CD14-positive monocyte (primary cell): ENCODE measurements at regions not wholly inside any gene's neighbourhood (a gene's known extent, or its start where the extent isn't known, plus 50 kb on each side); places are given as distances from the start of the nearest gene placed in this dataset.

Experiments used
- DNase-seq, 3 donors: peaks; one replicate each; pipeline ENCODE4 v3.0.0-alpha.2; 2011 to 2022
- H2AFZ ChIP-seq: 2 replicates; pipeline ENCODE4 v1.6.0; 2012; ENCODE audit warnings: mild to moderate bottlenecking, low read depth, low read length, inconsistent platforms; ENCODE audit not compliant: insufficient read depth, poor library complexity, severe bottlenecking
- H3K27ac ChIP-seq, 2 donors: 1 replicate in 1 of 2; 2 replicates in 1 of 2; pipeline ENCODE4 v1.5.1; 2012 to 2013; ENCODE audit warnings: low read length in 2 of 2, control low read depth in 1 of 2, inconsistent platforms in 1 of 2, low read depth in 1 of 2, mild to moderate bottlenecking in 1 of 2
- H3K27me3 ChIP-seq, 2 donors: one replicate each; pipeline versions ENCODE4 v1.6.0 to v1.6.1; 2011 to 2013; ENCODE audit warnings: low read length in 2 of 2; ENCODE audit not compliant: control insufficient read depth in 2 of 2, insufficient read depth in 2 of 2
- H3K36me3 ChIP-seq, 2 donors: replicated peaks in 1 of 2; 1 replicate in 1 of 2; 2 replicates in 1 of 2; pipeline versions ENCODE4 v1.5.1 to v1.6.1; 2012 to 2013; ENCODE audit warnings: low read length in 2 of 2, control low read depth in 1 of 2, inconsistent platforms in 1 of 2, mild to moderate bottlenecking in 1 of 2; ENCODE audit not compliant: insufficient read depth in 2 of 2, control insufficient read depth in 1 of 2
- H3K4me1 ChIP-seq, 2 donors: 1 replicate in 1 of 2; 2 replicates in 1 of 2; pipeline versions ENCODE4 v1.5.1 to v1.6.1; 2012 to 2013; ENCODE audit warnings: low read length in 2 of 2, control low read depth in 1 of 2, inconsistent platforms in 1 of 2, mild to moderate bottlenecking in 1 of 2, moderate library complexity in 1 of 2; ENCODE audit not compliant: insufficient read depth in 2 of 2, control insufficient read depth in 1 of 2
- H3K4me2 ChIP-seq: replicated peaks from 2 replicates; pipeline ENCODE3; 2012; ENCODE audit warnings: low read length, moderate library complexity, mild to moderate bottlenecking; ENCODE audit not compliant: poor library complexity, severe bottlenecking; ENCODE audit errors: extremely low read depth
- H3K4me3 ChIP-seq, 3 experiments: fragments of 200-600 bp in 1 of 3; sonication (generic) in 1 of 3; replicated peaks in 1 of 3; 1 replicate in 2 of 3; 2 replicates in 1 of 3; pipeline ENCODE4 v1.5.1; 2011 to 2013; ENCODE audit warnings: low read length in 3 of 3, mild to moderate bottlenecking in 3 of 3, control low read depth in 2 of 3, low read depth in 2 of 3, inconsistent platforms in 1 of 3, moderate library complexity in 1 of 3
- H3K79me2 ChIP-seq: 2 replicates; pipeline ENCODE4 v1.6.0; 2012; ENCODE audit warnings: mild to moderate bottlenecking, control low read depth, inconsistent platforms, low read length, moderate library complexity; ENCODE audit not compliant: insufficient read depth
- H3K9ac ChIP-seq: 2 replicates; pipeline ENCODE4 v1.6.0; 2017; ENCODE audit warnings: low read length, mild to moderate bottlenecking; ENCODE audit not compliant: insufficient read depth, poor library complexity, severe bottlenecking
- H3K9me3 ChIP-seq, 2 donors: replicated peaks in 1 of 2; 1 replicate in 1 of 2; 2 replicates in 1 of 2; pipeline versions ENCODE4 v1.5.1 to v1.6.1; 2012 to 2013; ENCODE audit warnings: low read length in 2 of 2, control low read depth in 1 of 2; ENCODE audit not compliant: control insufficient read depth in 1 of 2, insufficient read depth in 1 of 2
- H4K20me1 ChIP-seq: 2 replicates; pipeline ENCODE4 v1.6.0; 2012; ENCODE audit warnings: mild to moderate bottlenecking, low read length, control low read depth, moderate library complexity; ENCODE audit not compliant: insufficient read depth
- H3K27ac Mint-ChIP-seq, 7 donors: one replicate each; pipeline ENCODE4 v1.8.0; 2020; ENCODE audit warnings: mild to moderate bottlenecking in 7 of 7, mixed read lengths in 7 of 7, moderate library complexity in 6 of 7, inconsistent platforms in 2 of 7
- H3K27me3 Mint-ChIP-seq, 3 donors: one replicate each; pipeline ENCODE4 v1.8.0; 2021 to 2022; ENCODE audit warnings: low read depth in 3 of 3, mild to moderate bottlenecking in 3 of 3, mixed read lengths in 3 of 3, moderate library complexity in 3 of 3, inconsistent platforms in 1 of 3
- H3K36me3 Mint-ChIP-seq, 2 donors: one replicate each; pipeline ENCODE4 v1.8.0; 2020; ENCODE audit warnings: mixed read lengths in 2 of 2, inconsistent platforms in 1 of 2, mild to moderate bottlenecking in 1 of 2
- H3K4me1 Mint-ChIP-seq: one replicate; pipeline ENCODE4 v1.8.0; 2020; ENCODE audit warnings: mild to moderate bottlenecking, mixed read lengths
- H3K4me3 Mint-ChIP-seq, 2 donors: one replicate each; pipeline ENCODE4 v1.8.0; 2020; ENCODE audit warnings: mild to moderate bottlenecking in 2 of 2, mixed read lengths in 2 of 2, moderate library complexity in 1 of 2
- H3K9me3 Mint-ChIP-seq, 7 donors: one replicate each; pipeline ENCODE4 v1.8.0; 2020 to 2022; ENCODE audit warnings: mixed read lengths in 7 of 7, mild to moderate bottlenecking in 6 of 7, moderate library complexity in 6 of 7, inconsistent platforms in 2 of 7
- WGBS: methylation state at CpG from one replicate; pipeline ENCODE4 v1.1.5; 2013; ENCODE audit warnings: missing lambda C conversion rate; ENCODE audit not compliant: insufficient coverage; 5-methylcytosine and 5-hydroxymethylcytosine counted together
- intact Hi-C, 2 donors: fragments of 100-400 bp; cut with micrococcal nuclease; formaldehyde crosslinking; loops; one replicate each; pipeline versions ENCODE4 v1.15.0 to v1.15.1; 2023
- TF ChIP-seq, protein P1 (sequence below): fragments of 200-600 bp; IDR thresholded peaks from one replicate; pipeline ENCODE4 v1.8.0; 2022; ENCODE audit warnings: antibody characterized with exemption, mild to moderate bottlenecking

GRCh38 chr2:53353135-53354114 lies 414.2 kb upstream of the CHAC2 start:
- TF ChIP-seq, protein P1, sequence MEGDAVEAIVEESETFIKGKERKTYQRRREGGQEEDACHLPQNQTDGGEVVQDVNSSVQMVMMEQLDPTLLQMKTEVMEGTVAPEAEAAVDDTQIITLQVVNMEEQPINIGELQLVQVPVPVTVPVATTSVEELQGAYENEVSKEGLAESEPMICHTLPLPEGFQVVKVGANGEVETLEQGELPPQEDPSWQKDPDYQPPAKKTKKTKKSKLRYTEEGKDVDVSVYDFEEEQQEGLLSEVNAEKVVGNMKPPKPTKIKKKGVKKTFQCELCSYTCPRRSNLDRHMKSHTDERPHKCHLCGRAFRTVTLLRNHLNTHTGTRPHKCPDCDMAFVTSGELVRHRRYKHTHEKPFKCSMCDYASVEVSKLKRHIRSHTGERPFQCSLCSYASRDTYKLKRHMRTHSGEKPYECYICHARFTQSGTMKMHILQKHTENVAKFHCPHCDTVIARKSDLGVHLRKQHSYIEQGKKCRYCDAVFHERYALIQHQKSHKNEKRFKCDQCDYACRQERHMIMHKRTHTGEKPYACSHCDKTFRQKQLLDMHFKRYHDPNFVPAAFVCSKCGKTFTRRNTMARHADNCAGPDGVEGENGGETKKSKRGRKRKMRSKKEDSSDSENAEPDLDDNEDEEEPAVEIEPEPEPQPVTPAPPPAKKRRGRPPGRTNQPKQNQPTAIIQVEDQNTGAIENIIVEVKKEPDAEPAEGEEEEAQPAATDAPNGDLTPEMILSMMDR: no peak
- intact Hi-C loops: no loop called here
- H3K9me3 ChIP-seq: peaks cover 13 to 24% of the 10 kb centered on the region in 2 donors
- Mint-ChIP-seq H3K9me3 (peaks cover 5 to 21% (median 8%) of the 10 kb centered on the region in 7 donors), H3K27me3 (peaks cover 0 to 3% (median 0%) of the 10 kb centered on the region in 3 donors), H3K27ac (no peak overlapping the region), H3K4me3 (no peak overlapping the region), H3K4me1 (no peaks in the 10 kb centered on the region), H3K36me3 (no peaks in the 10 kb centered on the region)
- H2AFZ ChIP-seq: no peak overlapping the region
- H3K79me2 ChIP-seq: no peaks in the 10 kb centered on the region
- H3K4me2 ChIP-seq: no peak overlapping the region
- DNase-seq: no peak
- H3K4me3 ChIP-seq: no peak overlapping the region
- no peak overlapping the region for H3K9ac ChIP-seq
- 100% methylated on average over 1 of the region's 6 CpGs for whole genome bisulfite sequencing
- H3K4me1 ChIP-seq: no peaks in the 10 kb centered on the region
- no peak overlapping the region for H3K27ac ChIP-seq
- no peaks in the 10 kb centered on the region for H4K20me1 ChIP-seq
- no peaks in the 10 kb centered on the region for H3K36me3 ChIP-seq
- no peaks in the 10 kb centered on the region for H3K27me3 ChIP-seq

DNA sequence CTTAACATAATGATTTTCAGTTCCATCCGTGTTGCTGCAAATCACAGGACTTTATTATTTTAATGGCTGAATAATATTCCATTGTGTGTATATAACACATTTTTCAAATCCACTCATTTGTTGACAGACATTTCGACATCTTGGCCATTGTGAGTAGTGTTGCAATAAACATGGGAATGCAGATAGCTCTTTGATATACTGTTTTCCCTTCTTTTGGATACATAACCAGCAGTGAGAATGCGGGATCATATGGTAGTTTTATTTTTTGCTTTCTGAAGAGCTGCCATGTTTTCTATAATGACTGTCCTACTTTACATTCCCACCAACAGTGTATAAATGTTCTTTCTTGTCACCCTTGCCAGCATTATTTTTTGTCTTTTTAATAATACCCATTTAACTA lies 420.3 kb upstream of the CHAC2 start:
- no peak for DNase-seq
- Histone ChIP-seq H3K79me2 (no peaks in the 10 kb centered on the region), H3K4me2 (no peak overlapping the region), H3K9ac (no peak overlapping the region), H3K4me1 (no peaks in the 10 kb centered on the region), H3K4me3 (no peak overlapping the region), H3K9me3 (no peaks in the 10 kb centered on the region), H3K36me3 (no peaks in the 10 kb centered on the region), H3K27ac (no peak overlapping the region), H4K20me1 (no peaks in the 10 kb centered on the region), H3K27me3 (no peaks in the 10 kb centered on the region), H2AFZ (no peak overlapping the region)
- TF ChIP-seq, protein P1: no peak
- no CpG with 5 or more reads among the region's 3 CpGs for WGBS
- H3K4me1 Mint-ChIP-seq: no peaks in the 10 kb centered on the region
- no peaks in the 10 kb centered on the region for H3K36me3 Mint-ChIP-seq
- H3K4me3 Mint-ChIP-seq: no peak overlapping the region
- intact Hi-C loops: no loop called here
- peaks cover 0 to 1% (median 0%) of the 10 kb centered on the region in 3 donors for H3K27me3 Mint-ChIP-seq
- peaks cover 0 to 3% (median 0%) of the 10 kb centered on the region in 7 donors for H3K9me3 Mint-ChIP-seq
- H3K27ac Mint-ChIP-seq: no peak overlapping the region
